Fibroblast of mammary gland (primary cell): ENCODE measurements at regions not wholly inside any gene's neighbourhood (a gene's known extent, or its start where the extent isn't known, plus 50 kb on each side); places are given as distances from the start of the nearest gene placed in this dataset.
A peak's percentile ranks its signal among the peaks of the same experiment; 100 is the strongest.

ENCODE experiments used
- DNase-seq: peaks from one replicate; pipeline ENCODE4 v3.0.0-alpha.2; 2010; ENCODE audit warnings: low read depth
- H3K4me3 ChIP-seq: 2 replicates; pipeline ENCODE4 v1.5.1; 2011; ENCODE audit warnings: low read depth, mild to moderate bottlenecking, low read length, moderate library complexity; ENCODE audit not compliant: control insufficient read depth
- TF ChIP-seq, protein P1 (sequence below): conservative IDR thresholded peaks from 2 replicates; pipeline ENCODE4 v1.5.1; 2011; ENCODE audit warnings: low read depth, low read length, inconsistent platforms; ENCODE audit not compliant: control insufficient read depth, insufficient read depth

GRCh38 chr1:177443003-177443402 lies 272.2 kb downstream of the BRINP2 start:
- H3K4me3 ChIP-seq = no peak overlapping the region
- no peak for DNase-seq
- TF ChIP-seq, protein P1, sequence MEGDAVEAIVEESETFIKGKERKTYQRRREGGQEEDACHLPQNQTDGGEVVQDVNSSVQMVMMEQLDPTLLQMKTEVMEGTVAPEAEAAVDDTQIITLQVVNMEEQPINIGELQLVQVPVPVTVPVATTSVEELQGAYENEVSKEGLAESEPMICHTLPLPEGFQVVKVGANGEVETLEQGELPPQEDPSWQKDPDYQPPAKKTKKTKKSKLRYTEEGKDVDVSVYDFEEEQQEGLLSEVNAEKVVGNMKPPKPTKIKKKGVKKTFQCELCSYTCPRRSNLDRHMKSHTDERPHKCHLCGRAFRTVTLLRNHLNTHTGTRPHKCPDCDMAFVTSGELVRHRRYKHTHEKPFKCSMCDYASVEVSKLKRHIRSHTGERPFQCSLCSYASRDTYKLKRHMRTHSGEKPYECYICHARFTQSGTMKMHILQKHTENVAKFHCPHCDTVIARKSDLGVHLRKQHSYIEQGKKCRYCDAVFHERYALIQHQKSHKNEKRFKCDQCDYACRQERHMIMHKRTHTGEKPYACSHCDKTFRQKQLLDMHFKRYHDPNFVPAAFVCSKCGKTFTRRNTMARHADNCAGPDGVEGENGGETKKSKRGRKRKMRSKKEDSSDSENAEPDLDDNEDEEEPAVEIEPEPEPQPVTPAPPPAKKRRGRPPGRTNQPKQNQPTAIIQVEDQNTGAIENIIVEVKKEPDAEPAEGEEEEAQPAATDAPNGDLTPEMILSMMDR = no peak

- no peak for DNase-seq
- TF ChIP-seq, protein P1 = no peak
- no peak overlapping the region for H3K4me3 ChIP-seq
These were observed 271.8 kb downstream of the BRINP2 start for GRCh38 chr1:177442584-177442983.

- no peak overlapping the region for H3K4me3 ChIP-seq
- DNase-seq = peak; percentile 59
- TF ChIP-seq, protein P1 = no peak
These were observed 270.5 kb downstream of the BRINP2 start for GRCh38 chr1:177441281-177441680.

DNA sequence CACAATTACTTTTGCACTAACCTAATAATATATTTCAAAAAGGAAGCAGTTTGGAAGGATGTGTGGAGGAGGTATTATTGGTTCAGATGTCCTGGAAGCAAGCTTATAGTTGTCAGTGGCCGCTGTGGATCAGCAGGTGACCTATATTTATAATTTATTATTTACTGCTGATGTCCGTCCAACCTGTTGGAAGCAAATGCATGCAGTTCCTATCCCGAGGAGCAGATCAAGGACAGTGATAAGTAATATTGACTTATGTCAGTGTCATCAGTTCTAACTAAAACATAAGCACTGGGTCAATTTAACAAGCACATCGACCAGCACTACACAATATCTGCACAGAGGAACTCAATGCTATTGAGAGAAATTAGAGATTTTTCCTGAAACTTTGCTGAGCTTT lies 270.1 kb downstream of the BRINP2 start:
- DNase-seq = no peak
- H3K4me3 ChIP-seq = no peak overlapping the region
- TF ChIP-seq, protein P1 = no peak

DNA sequence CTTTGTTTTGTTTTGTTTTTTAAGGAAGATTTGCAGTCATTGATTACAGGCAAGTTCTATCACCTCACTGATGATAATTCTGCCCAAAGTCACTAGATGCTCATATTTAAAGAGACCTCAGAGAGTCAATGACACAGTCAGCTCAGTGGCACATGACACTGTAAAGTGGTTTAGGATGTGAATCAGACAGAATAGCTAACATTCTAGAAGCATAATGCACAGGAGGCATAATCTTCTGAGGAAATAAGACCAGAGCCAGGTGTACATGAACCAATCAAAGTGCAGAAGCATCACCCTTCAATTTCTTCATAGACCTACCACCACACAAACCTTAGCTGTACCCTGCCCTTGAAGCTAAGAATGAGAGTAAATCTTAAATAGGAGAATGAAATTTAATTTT lies 268.5 kb downstream of the BRINP2 start:
- no peak overlapping the region for H3K4me3 ChIP-seq
- TF ChIP-seq, protein P1 = no peak
- DNase-seq = no peak

GRCh38 chr1:177435364-177435763 lies 264.6 kb downstream of the BRINP2 start:
- DNase-seq = no peak
- TF ChIP-seq, protein P1 = no peak
- H3K4me3 ChIP-seq = no peak overlapping the region

- no peak overlapping the region for H3K4me3 ChIP-seq
- TF ChIP-seq, protein P1 = peak; percentile 33
- peak; percentile 41 for DNase-seq
These were observed 262.1 kb downstream of the BRINP2 start for GRCh38 chr1:177432897-177433296.
